Kidney (tissue), 13 donors: ENCODE measurements at regions not wholly inside any gene's neighbourhood (a gene's known extent, or its start where the extent isn't known, plus 50 kb on each side); places are given as distances from the start of the nearest gene placed in this dataset.

Source experiments
- DNase-seq, 5 donors: peaks; one replicate each; pipeline ENCODE4 v3.0.0-alpha.2; 2013 to 2020
- FAIRE-seq: peaks from 2 replicates; lab custom pipeline; 2012; peaks lifted over from hg19 to GRCh38; lab: Jason Lieb, UNC
- H3K27ac ChIP-seq, 2 donors: one replicate each; pipeline ENCODE4 v1.7.0; 2013; ENCODE audit warnings: low read depth in 2 of 2, low read length in 2 of 2, inconsistent platforms in 1 of 2
- H3K27me3 ChIP-seq: one replicate; pipeline ENCODE4 v1.7.1; 2013; ENCODE audit warnings: low read length, inconsistent platforms; ENCODE audit not compliant: control insufficient read depth, insufficient read depth
- H3K36me3 ChIP-seq, 3 donors: one replicate each; pipeline versions ENCODE4 v1.7.0 to v1.7.1; 2013; ENCODE audit warnings: low read length in 3 of 3, control low read depth in 1 of 3, inconsistent platforms in 1 of 3; ENCODE audit not compliant: insufficient read depth in 3 of 3, control insufficient read depth in 2 of 3
- H3K4me1 ChIP-seq, 3 donors: one replicate each; pipeline versions ENCODE4 v1.7.0 to v1.7.1; 2013; ENCODE audit warnings: low read length in 3 of 3, inconsistent platforms in 1 of 3, low read depth in 1 of 3; ENCODE audit not compliant: control insufficient read depth in 2 of 3, insufficient read depth in 2 of 3
- H3K4me3 ChIP-seq, 3 donors: one replicate each; pipeline versions ENCODE4 v1.7.0 to v1.8.1; 2013; ENCODE audit warnings: low read length in 3 of 3, control low read depth in 1 of 3, inconsistent platforms in 1 of 3
- H3K9ac ChIP-seq, 3 donors: one replicate each; pipeline versions ENCODE4 v1.7.0 to v1.7.1; 2013; ENCODE audit warnings: low read length in 3 of 3, control low read depth in 1 of 3, inconsistent platforms in 1 of 3
- H3K9me3 ChIP-seq, 3 donors: one replicate each; pipeline versions ENCODE4 v1.7.0 to v1.7.1; 2013; ENCODE audit warnings: low read length in 3 of 3, control low read depth in 1 of 3, inconsistent platforms in 1 of 3; ENCODE audit not compliant: control insufficient read depth in 2 of 3, insufficient read depth in 1 of 3
- intact Hi-C: fragments of 100-400 bp; cut with DNase I; formaldehyde crosslinking; loops from one replicate; pipeline ENCODE4 v1.11.1; 2022
- TF ChIP-seq, protein P1 (sequence below): IDR thresholded peaks from 3 replicates; pipeline ENCODE4 v1.5.1; 2012; ENCODE audit warnings: mild to moderate bottlenecking, moderate library complexity, borderline replicate concordance; ENCODE audit not compliant: insufficient read depth; ENCODE audit errors: extremely low read depth
- donor health status: control.
- donor health status: control.
- donor health status: control.
- donor health status: control.
- donor health status: control.
- donor health status: DM: yes; HTN: yes; CAD: no.
- donor health status: Normal renal cell carcinoma (clear cell type).

DNA sequence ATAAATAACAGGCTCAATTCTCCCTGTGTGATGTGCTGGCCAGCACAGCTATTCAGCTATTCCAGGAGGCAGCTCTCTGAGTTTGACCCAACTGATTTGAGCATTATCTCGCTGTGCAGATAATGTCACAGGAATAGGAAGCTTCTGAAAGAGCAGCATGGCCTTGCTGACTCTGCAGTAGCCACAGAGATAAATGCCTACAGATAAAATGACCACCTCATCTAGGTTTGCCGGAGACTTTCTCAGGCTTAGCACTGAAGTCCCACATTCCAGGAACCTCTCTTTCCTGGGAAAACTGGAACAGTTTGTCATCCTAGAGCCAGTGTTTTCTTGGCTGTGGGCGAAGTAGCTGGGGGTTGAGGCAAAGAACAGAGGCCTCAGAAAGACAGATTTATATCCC is 98.9 kb downstream of the MRPL39 start:
- TF ChIP-seq, protein P1, sequence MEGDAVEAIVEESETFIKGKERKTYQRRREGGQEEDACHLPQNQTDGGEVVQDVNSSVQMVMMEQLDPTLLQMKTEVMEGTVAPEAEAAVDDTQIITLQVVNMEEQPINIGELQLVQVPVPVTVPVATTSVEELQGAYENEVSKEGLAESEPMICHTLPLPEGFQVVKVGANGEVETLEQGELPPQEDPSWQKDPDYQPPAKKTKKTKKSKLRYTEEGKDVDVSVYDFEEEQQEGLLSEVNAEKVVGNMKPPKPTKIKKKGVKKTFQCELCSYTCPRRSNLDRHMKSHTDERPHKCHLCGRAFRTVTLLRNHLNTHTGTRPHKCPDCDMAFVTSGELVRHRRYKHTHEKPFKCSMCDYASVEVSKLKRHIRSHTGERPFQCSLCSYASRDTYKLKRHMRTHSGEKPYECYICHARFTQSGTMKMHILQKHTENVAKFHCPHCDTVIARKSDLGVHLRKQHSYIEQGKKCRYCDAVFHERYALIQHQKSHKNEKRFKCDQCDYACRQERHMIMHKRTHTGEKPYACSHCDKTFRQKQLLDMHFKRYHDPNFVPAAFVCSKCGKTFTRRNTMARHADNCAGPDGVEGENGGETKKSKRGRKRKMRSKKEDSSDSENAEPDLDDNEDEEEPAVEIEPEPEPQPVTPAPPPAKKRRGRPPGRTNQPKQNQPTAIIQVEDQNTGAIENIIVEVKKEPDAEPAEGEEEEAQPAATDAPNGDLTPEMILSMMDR: no peak
- H3K27me3 ChIP-seq: no peaks in the 10 kb centered on the region
- intact Hi-C loops: no loop called here

DNA sequence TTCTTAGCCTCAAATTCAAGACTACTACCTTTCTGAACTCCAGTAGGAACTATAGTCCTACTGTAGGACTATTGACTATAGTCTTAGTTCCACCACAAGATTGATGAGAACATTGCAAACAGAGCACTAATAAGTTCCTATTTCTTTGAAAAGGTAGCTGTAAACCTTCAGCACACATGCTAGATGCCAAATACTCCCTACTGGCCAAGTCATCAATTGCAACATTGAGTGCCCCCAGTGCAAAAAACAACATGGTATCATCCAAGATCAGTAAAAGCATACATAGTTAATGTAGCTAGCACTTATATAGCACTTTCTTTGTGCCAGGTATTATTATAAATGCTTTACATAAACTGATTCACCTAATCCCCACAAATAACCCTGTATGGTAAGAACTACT is 99.8 kb downstream of the MRPL39 start:
- no peak overlapping the region for H3K4me3 ChIP-seq
- no peak overlapping the region for H3K27ac ChIP-seq
- no peaks in the 10 kb centered on the region for H3K36me3 ChIP-seq
- TF ChIP-seq, protein P1: no peak
- no peaks in the 10 kb centered on the region for H3K4me1 ChIP-seq
- no peak for DNase-seq
- H3K9me3 ChIP-seq: no peaks in the 10 kb centered on the region
- no peaks in the 10 kb centered on the region for H3K27me3 ChIP-seq
- FAIRE-seq: no peak
- intact Hi-C loops: no loop called here
- H3K9ac ChIP-seq: no peak overlapping the region

More for the DNA sequence above, 98.9 kb downstream of the MRPL39 start:
- Histone ChIP-seq H3K4me1 (no peaks in the 10 kb centered on the region), H3K4me3 (no peak overlapping the region), H3K9ac (no peak overlapping the region), H3K27ac (no peak overlapping the region), H3K9me3 (no peaks in the 10 kb centered on the region), H3K36me3 (no peaks in the 10 kb centered on the region)
- DNase-seq (no peak), FAIRE-seq (no peak)

DNA sequence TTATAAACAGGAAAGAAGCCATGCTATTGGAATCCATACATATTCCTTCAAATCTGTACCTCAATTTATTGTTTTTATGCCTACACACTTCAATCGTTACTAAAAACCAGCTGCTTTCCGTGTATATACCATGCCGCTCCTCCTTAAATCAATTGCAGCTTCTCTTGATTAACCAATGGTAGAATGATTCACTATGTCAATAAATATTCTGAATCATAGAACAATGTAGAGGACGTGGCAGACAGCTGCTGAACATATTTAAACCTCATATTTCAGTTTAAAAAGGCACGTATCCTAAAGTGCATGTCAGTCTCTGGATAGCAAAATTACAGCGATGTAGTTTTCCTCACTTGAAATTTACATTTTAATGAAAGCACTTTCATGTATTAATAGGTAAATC is 100.4 kb downstream of the MRPL39 start:
- Histone ChIP-seq H3K9me3 (no peaks in the 10 kb centered on the region), H3K27ac (no peak overlapping the region), H3K4me1 (no peaks in the 10 kb centered on the region), H3K27me3 (no peaks in the 10 kb centered on the region), H3K36me3 (no peaks in the 10 kb centered on the region), H3K4me3 (no peak overlapping the region), H3K9ac (no peak overlapping the region)
- no peak for FAIRE-seq
- TF ChIP-seq, protein P1: no peak
- intact Hi-C loops: no loop called here
- no peak for DNase-seq

DNA sequence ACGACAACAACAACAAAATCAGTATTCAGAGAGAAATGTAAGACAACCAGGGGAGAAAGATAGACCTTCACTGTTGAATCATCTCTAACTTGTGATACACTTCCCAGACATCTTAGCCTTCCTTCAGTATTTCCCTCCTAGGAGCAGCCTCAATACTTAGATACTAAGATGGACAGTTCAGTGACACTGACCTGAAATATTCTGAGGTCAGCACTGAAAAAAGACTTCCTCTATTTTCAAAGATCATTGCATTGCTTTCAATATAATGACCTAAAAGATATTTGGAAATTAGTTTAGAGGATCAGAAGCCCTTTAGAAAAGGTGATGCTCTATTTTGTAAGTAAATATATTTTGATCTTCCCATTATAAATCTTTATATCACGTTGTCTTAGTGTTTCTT is 101.0 kb downstream of the MRPL39 start:
- Histone ChIP-seq H3K27me3 (no peaks in the 10 kb centered on the region), H3K4me1 (no peaks in the 10 kb centered on the region), H3K27ac (no peak overlapping the region), H3K36me3 (no peaks in the 10 kb centered on the region), H3K4me3 (no peak overlapping the region), H3K9me3 (no peaks in the 10 kb centered on the region), H3K9ac (no peak overlapping the region)
- DNase-seq (no peak), FAIRE-seq (no peak)
- TF ChIP-seq, protein P1: no peak
- intact Hi-C loops: no loop called here
